ENCODE measurements at regions not wholly inside any gene's neighbourhood (a gene's known extent, or its start where the extent isn't known, plus 50 kb on each side); places are given as distances from the start of the nearest gene placed in this dataset.
"Not testable (repeated sequence)": the region's sequence is repeated elsewhere in the genome, so short reads cannot be mapped to it uniquely, and the experiment has no call there.

DNA sequence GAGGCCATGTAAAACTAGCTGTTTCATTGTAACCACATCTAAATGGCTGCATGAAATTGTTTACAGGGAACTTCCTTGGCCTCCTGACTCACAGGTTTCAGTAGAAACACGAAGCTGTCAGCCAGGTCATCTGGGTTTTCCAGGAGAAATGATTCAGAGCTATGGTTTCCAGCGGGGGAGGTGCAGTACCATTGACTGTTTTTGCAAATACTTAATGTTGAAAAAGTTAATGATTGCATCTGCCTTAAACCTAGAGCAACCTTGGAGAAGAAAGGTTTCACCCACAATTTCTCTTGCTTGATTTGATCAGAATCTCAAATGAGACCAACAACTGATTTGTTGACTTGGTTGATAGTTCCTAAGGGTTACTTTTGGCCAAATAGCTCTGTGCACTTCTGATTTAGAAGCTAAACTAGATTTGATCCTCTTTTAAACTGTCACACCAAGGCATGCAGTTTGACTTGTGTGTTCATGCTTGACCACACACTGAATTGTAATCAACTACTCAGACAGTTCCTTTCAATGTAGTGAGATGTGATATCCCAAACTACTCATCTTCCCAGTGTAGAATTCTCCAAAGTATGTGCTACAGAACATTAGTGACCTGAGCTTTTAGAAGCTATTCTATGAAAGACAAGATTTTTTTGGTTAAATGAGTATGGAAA lies 193.5 kb upstream of the CHST9 start:
- peak in 10 of 11 donors; percentile 19 to 62 (median 41) for DNase-seq (ENCODE audit: extremely low read depth in 1 of 11, low read depth in 9 of 11, low spot score in 4 of 11)

DNA sequence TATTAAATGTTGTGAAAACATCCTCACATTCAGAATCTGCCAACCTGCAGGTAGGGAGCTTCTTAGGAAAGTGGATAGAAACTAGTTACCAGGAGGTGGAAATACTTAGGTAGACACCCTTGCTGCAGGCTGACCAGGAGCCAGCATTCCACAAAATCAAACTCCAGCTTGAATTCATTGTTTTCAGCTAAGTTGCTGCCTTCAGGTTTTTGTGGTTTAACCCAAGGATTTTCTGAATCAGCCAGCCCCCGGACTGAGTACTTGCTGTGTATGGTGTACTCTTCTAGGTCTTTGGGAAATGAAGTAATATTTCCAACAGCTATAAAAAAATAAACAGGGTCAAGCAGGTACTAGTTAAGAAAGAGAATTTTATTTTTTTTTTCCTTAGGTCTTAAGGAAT lies 192.1 kb upstream of the CHST9 start:
- DNase-seq (ENCODE audit: extremely low read depth in 1 of 11, low read depth in 9 of 11, low spot score in 4 of 11): no peak

DNA sequence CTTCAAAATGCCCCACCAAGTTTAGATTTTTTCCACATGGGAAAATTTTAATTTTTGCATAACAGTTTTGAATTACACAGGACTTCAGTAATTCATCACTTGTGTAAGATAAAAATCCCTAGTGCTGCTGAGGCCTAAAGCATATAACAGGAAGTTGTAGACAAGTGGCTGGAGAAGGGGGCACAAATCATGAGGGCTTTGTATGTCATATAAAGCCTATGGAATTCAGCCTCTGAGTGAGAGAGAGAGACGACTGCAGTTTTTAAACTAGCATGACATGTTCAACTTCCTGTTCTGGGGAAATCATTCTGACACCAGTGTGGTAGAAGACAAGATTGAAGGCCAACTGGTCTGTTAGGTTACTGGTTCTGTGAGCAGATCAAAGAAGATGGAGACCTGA lies 187.3 kb upstream of the CHST9 start:
- no peak for DNase-seq (ENCODE audit: extremely low read depth in 1 of 11, low read depth in 9 of 11, low spot score in 4 of 11)

DNA sequence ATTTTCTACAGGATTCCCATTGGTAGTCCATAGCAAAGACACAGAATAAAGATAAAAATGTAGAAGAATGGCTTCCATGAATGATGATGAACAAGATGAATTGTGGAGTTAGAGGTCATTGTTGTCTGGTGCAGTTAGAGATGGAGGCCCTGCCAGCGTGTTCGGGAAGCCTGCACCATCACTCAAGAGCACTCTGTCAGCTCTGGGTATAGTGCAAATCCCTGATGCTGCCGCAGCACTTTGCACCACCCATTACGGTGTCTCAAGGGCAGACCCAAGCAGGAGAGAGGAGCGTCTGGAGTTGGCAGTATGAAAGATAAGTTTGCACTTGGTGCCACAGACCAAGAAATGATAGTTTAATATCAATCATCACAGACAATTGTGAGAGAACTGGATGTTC lies 181.6 kb upstream of the CHST9 start:
- no peak for DNase-seq (ENCODE audit: extremely low read depth in 1 of 11, low read depth in 9 of 11, low spot score in 4 of 11)

DNA sequence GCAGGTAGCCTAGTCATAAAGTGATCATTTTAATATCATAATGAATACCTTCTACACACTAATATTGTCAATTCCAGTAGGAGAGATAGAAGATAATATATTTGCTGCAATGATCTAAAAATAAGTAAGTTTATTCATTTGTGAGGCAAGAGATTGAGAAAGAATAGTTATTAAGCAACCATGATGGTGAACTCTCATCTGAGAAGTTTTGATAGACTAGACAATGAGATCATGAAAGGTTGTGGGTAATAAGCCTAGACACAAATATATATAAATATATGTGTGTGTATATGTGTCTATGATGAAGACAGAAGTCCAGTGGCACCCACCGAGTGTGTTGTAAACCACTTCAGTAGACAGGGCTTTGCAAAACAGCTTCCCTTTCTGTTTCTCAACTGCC lies 181.0 kb upstream of the CHST9 start:
- DNase-seq (ENCODE audit: extremely low read depth in 1 of 11, low read depth in 9 of 11, low spot score in 4 of 11): no peak

DNA sequence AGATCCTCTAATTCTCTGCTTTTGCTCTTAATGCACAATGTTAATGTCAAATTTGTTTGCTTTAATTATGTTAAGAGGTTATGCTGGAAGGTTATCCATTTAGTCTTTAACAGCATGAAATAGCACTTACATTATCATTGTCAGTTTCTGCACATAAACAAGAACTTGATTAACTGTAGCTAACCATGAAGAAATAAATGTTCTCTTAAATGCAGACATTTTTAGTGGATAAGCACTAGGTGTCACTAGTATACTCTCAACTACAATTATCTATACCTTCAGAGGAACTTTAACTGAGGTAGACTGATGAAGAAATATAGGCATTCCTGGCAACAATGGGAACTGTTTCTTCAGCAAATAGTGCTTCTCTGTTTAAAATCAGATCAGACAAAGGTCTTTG lies 178.8 kb upstream of the CHST9 start:
- peak in 1 of 11 donors; percentile 18 for DNase-seq (ENCODE audit: extremely low read depth in 1 of 11, low read depth in 9 of 11, low spot score in 4 of 11)

DNA sequence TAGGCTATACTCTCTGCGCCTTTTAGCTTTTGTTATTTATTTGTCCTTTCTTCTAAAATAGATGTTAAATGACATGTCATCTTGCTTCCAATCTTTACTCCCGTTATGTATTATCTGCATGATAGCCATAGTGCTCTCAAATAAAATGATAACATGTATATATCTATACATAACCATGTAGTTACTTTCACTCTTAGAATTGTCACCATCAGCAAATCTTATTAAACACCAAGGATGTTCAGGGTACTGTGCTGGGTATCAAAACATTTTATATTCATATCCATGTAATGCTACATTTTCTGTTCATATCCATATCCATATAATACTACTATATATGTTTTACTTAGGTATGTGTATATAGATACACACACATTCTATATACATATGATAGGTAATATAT lies 176.4 kb upstream of the CHST9 start:
- no peak for DNase-seq (ENCODE audit: extremely low read depth in 1 of 11, low read depth in 9 of 11, low spot score in 4 of 11)

DNA sequence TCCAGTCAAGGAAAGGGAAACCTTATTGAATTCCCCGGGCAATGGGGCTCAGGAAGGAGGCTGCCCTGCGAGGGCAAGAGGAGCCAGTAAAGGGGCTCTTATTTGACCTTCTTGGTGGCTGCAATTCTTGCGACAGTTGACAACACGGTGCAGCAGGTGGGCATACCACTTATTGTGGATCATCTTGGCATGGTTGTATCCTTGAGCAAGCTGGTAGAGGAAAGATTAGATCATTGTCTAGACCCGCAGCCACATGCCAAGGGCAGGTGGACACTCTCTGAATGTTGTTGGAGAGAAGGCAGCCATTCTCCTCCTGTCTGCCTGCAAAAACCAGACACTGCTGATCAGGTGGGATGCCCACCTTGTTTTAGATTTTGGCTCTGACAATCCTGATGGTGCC lies 170.2 kb upstream of the CHST9 start:
- DNase-seq (ENCODE audit: extremely low read depth in 1 of 11, low read depth in 9 of 11, low spot score in 4 of 11): no peak

DNA sequence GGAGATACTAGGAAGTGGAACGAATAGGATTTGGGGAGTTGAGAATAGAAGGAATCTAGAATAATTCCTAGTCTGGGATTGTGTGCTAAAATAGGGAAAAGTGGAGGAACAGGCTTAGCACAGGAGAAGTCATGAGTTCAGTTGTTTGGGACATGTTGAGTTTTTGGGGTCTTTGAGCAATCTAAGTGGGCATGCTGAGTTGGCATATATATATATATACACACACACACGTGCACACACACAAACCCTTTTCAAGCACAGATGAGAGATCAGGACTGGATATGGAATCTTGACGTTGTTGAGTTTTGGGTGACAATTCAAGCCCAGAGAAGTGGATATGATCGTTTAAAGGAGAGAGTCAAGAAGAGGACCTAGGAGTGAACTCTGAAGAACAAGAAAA lies 168.2 kb upstream of the CHST9 start:
- DNase-seq (ENCODE audit: extremely low read depth in 1 of 11, low read depth in 9 of 11, low spot score in 4 of 11): no peak

DNA sequence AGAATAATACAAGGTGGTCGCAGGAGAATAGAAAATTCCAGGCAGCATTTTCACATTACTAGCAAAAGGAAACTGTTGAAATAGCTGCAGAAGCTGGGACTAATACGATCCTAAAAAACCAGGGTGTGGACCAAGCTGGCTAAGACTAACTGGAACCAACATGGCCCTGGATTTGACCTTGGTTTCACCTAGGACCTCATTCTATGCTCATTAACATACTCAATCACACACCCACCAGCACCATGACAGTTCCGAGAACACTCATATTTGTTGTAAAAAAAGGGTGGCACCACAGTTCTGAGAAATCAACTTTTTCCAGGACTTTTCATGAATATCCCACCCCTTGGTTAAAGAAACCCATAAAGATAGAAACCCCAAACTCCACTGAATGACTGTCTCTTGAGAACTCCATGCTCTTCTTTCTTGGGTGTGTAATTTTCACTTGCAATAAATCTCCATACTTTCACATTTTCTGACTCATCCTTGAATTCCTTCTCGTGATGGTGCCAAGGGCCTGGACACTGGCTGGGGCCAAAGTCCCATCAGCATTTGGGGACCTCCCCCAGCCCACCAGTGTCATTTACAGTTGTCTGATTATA lies 164.3 kb upstream of the CHST9 start:
- no peak for DNase-seq (ENCODE audit: extremely low read depth in 1 of 11, low read depth in 9 of 11, low spot score in 4 of 11)

DNA sequence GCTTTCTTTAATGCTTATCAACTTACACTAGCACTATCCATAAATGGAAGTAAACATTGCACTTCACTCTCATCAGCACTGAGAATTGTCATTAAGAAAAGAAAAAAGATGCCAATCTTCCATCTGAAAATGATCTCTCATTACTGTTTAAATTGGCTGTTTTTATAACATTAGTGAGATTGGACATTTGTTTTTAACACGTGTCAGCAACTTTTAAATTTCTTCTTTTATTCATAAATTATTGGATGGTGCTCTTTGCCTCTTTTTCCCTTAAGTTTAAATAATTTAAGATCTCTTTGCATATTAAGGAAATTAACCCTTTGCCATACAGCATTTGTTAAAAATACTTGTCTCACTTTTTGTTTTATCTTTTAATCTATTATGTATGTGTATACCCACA lies 146.5 kb upstream of the CHST9 start:
- no peak for DNase-seq (ENCODE audit: extremely low read depth in 1 of 11, low read depth in 9 of 11, low spot score in 4 of 11)

DNA sequence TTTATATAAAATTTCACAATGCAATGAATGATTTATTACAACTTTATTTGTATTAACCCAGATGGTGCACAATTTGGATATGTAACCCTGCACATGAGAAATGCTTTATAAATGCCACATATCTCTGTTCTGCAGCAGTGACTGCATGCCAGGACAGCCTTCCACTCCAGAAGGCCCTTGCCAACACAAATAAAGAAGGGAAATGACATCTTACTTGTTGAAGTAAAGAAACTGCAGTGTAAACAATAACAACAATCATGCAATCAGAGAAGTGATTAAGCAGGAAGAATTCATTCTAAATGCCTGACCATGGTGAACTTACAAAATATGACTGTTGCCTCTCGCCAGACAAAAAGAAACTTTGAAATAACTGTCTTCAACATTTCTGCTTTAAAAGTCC lies 129.9 kb upstream of the CHST9 start:
- peak in 8 of 11 donors; percentile 25 to 63 (median 42) for DNase-seq (ENCODE audit: extremely low read depth in 1 of 11, low read depth in 9 of 11, low spot score in 4 of 11)

DNA sequence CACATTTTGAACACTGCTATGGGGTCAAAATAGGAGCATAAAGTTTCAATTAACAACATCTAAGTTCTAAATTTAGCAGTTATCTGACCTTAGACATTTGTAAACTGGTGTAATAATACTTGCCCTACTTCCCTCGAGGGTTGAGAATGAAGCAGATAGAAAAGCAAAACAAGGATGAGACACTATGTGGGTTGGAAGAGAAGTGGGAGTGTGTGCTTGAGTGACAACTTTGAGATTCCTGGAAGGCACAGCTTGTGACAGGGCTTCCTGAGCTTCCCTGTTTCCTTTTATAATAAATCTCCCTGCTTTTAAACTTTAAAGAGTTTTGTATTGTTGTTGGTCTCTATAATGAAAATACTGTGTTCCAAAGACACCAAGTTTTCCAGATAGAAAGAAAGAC lies 128.6 kb upstream of the CHST9 start:
- peak in 2 of 11 donors; percentile 14 to 18 for DNase-seq (ENCODE audit: extremely low read depth in 1 of 11, low read depth in 9 of 11, low spot score in 4 of 11)

DNA sequence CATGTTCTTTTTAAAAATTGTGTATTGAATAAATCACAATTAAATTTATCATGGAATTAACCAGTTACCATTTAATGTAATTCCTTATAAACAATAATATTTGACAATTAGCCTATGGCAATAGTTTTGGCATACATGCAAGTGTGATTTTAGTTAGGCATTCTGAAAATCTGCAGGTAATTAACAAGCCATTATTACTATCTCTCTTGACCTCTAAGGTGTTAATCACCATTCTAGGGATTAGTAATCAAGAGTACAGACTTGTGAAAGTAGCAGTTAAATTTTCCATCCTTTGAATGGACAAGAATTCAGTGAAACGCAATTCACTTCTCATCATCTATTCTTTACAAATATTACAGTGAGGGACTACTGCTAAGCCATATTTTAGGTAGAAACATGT lies 127.7 kb upstream of the CHST9 start:
- DNase-seq (ENCODE audit: extremely low read depth in 1 of 11, low read depth in 9 of 11, low spot score in 4 of 11): no peak

DNA sequence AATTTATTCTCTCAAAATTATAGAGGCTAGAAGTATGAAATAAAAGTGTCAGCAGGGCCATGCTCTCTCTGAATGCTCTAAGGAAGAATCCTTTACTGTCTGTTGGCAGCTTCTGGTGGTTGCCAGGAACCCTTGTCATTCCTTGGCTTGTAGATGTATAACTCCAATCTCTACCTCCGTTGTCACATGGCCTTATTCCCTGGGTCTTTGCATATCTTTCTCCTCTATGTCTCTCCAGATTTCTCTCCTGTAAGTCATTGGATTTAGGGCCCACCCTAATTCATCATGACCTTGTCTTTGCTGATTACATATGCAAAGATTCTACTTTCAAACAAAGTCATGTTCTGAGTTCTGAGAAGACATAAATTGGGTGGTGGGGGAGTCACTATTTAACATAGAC lies 127.0 kb upstream of the CHST9 start:
- no peak for DNase-seq (ENCODE audit: extremely low read depth in 1 of 11, low read depth in 9 of 11, low spot score in 4 of 11)

DNA sequence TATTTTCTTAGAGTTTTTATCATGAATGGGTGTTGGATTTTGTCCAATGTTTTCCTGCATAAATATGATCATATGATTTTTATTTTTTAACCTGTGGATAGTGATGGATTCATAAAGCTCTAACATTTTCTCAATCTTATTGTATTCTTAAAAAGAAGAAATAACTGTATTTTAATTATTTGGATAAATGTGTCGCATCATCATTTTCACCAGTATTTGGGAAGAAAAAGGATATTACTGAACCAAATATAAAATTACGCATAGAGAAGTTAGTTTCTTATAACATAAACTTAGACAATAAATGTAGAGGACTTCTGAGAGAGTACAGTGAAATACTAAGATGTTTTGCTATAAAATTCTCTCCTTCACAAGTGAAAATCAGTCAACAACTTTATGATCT lies 126.0 kb upstream of the CHST9 start:
- no peak for DNase-seq (ENCODE audit: extremely low read depth in 1 of 11, low read depth in 9 of 11, low spot score in 4 of 11)

DNA sequence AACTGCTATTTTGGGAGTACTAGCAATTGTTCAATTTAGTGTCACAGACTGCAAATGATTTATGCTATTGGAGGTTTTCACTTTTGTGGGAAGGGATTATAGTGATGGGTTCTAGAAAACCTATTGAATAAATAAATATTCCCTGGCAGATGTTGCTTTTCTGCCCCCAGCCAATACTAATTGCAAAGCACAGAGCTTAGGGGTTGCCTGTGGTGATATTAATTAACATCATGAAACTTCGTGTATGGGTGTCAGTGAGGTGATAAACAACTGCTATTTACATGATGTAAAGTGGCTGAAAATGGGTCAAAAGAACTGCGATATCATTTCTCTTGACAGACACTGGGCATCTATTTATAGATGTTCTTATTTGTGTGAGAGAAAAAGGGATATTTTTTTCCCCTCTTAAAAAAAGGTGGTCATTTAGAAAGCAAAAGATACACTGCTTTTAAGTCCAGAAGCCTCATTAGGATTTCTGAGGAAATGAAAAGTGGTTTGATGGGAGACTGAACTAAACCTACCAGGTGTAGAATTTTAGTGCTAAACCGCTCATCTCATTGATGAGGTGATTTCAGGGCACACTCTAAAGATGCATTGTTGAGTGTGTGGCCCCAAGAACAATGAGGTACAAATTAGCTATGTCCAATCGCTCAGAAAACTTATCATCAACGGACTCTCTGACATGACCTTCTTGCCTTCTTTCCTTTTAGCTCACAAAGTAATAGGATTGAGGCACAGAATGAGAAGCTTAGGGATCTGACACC lies 116.7 kb upstream of the CHST9 start:
- no peak for DNase-seq (ENCODE audit: extremely low read depth in 1 of 11, low read depth in 9 of 11, low spot score in 4 of 11)

DNA sequence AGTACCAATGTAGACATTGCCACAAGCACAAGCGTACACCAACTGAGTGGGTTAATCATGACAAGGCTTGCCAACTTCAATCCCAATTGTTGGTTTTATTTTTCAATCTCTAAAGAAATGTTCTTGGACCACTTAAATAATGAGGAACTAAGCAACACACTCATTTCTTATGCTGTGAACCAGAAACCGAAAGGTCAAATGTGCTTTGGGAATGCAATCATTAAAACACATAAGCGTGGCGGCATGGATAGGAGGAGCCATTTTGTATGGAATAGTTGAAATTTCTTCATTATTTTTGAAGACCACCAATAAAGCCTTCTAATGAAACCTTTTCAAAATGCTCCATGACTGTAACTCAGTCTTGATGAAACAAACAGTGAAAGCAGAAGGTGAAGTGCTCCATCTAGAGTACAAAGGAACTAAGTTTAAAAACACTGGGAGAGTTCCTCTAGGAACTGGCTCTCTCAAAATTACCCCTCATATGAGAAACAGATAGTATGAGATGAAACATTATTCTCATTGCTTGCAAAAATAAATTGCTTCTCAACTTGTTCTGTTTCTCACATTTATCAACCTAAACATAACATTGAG lies 113.2 kb upstream of the CHST9 start:
- DNase-seq (ENCODE audit: extremely low read depth in 1 of 11, low read depth in 9 of 11, low spot score in 4 of 11): peak in 2 of 11 donors; percentile 11 to 32

DNA sequence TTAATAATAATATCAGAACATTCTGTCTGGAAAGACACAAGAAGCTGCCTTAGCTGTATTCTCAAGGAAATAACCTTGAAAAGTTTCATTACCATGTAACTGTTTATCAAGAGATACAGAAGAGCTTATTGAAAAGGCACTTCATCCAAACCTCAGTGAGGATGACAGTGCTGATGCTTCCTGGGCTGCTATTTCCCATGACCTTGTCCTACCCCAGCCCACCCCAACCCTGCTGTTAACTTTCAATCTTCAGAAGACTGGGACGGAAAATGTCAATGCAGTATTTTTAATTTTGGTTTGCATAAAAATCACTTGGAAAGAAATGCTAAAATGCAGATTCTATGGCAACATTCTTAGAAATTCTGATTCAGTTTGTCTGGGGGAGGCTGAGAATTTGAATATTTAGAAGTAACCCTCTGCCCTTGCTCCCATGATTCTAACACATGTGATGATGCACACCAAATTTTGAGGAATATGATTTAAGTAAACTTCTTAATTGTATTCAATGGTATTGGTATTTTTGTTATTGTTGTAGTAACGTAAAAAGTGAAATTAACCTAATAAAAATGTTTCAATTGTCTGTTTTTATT lies 101.0 kb upstream of the CHST9 start:
- DNase-seq (ENCODE audit: extremely low read depth in 1 of 11, low read depth in 9 of 11, low spot score in 4 of 11): not testable (repeated sequence)

DNA sequence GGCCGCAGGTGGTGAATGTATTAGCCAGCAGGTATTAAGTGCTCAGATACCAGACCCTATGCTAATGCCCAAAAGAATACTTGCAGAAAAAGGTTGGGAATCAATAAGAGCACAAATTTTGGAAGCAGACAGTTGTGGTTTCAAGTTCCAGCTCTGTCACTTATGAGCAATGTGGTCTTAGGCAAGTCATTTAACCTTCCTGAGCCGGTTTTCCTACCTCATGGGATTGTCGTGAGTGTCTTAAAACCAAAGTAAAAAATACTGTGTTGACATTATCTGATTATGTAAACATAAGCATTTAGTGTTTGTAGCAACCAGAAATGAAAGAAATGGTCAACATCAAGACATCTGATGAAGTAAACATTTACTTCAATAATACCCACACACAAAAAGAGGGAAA lies 93.0 kb upstream of the CHST9 start:
- no peak for DNase-seq (ENCODE audit: extremely low read depth in 1 of 11, low read depth in 9 of 11, low spot score in 4 of 11)

Data from renal cortex interstitium (tissue), 11 donors.